GM12878 (cell line): ENCODE measurements at regions not wholly inside any gene's neighbourhood (a gene's known extent, or its start where the extent isn't known, plus 50 kb on each side); places are given as distances from the start of the nearest gene placed in this dataset.

ENCODE experiments used
- ATAC-seq: fragments of 200-7000 bp; cut with Tn5 transposase; 3 replicates; pipeline ENCODE4 v1.9.1; 2020; ENCODE audit warnings: mild to moderate bottlenecking, moderate library complexity
- BruUV-seq: library from RNA; stranded (reverse); fragments of 400-500 nt; replicated peaks from 2 replicates; lab custom pipeline; 2021; lab: Mats Ljungman, UMichigan
- CTCF ChIA-PET: fragments of 300-600 bp; sonication (Branson Sonifier 250); formaldehyde crosslinking; extraction: SDS; loops from one replicate; lab custom pipeline; 2021; ENCODE audit warnings: inconsistent platforms; lab: Yijun Ruan, JAX
- POLR2A ChIA-PET: fragments of 350-600 bp; formaldehyde crosslinking; extraction: SDS; loops from one replicate; lab custom pipeline; 2021; ENCODE audit warnings: inconsistent platforms; lab: Charles Lee
- RAD21 ChIA-PET: fragments of 300-600 bp; sonication (Branson Sonifier 250); formaldehyde crosslinking; loops from one replicate; lab custom pipeline; 2023; ENCODE audit warnings: antibody characterized with exemption; ENCODE audit not compliant: unreplicated experiment; lab: Charles Lee
- SMC1A ChIA-PET: fragments of 300-600 bp; sonication (Branson Sonifier 250); formaldehyde crosslinking; loops from one replicate; lab custom pipeline; 2023; ENCODE audit not compliant: unreplicated experiment, uncharacterized antibody; lab: Charles Lee
- DNase-seq: peaks from one replicate; pipeline ENCODE4 v3.0.0-alpha.2; 2011; ENCODE audit warnings: low read depth, low spot score
- FAIRE-seq: peaks from 3 replicates; lab custom pipeline; 2011; peaks lifted over from hg19 to GRCh38; lab: Jason Lieb, UNC
- H2AFZ ChIP-seq: 2 replicates; pipeline ENCODE4 v1.6.0; 2011; ENCODE audit warnings: low read depth, low read length, control low read depth; ENCODE audit not compliant: control insufficient read depth
- H3K27ac ChIP-seq: 2 replicates; pipeline ENCODE4 v1.5.1; 2011; ENCODE audit warnings: control low read depth; ENCODE audit not compliant: control insufficient read depth, insufficient read depth
- H3K27me3 ChIP-seq, 2 experiments: replicated peaks in 1 of 2; 2 replicates each; pipeline versions ENCODE4 v1.6.0 to v1.6.1; 2011; ENCODE audit warnings: low read length in 1 of 2; ENCODE audit not compliant: control insufficient read depth in 2 of 2, insufficient read depth in 2 of 2
- H3K36me3 ChIP-seq, 2 experiments: 2 replicates each; pipeline ENCODE4 v1.5.1; 2011; ENCODE audit warnings: low read length in 1 of 2; ENCODE audit not compliant: control insufficient read depth in 2 of 2, insufficient read depth in 2 of 2
- H3K4me1 ChIP-seq: 2 replicates; pipeline ENCODE4 v1.6.1; 2011; ENCODE audit warnings: mild to moderate bottlenecking, low read length, moderate library complexity, mixed read lengths; ENCODE audit not compliant: control insufficient read depth, insufficient read depth
- H3K4me2 ChIP-seq: 2 replicates; pipeline ENCODE4 v1.6.0; 2011; ENCODE audit warnings: control low read depth; ENCODE audit not compliant: control insufficient read depth, insufficient read depth
- H3K4me3 ChIP-seq: fragments of 200-600 bp; sonication (generic); 2 replicates; pipeline ENCODE4 v1.5.1; 2016
- H3K79me2 ChIP-seq: 2 replicates; pipeline ENCODE4 v1.6.0; 2011; ENCODE audit warnings: low read length; ENCODE audit not compliant: control insufficient read depth, insufficient read depth
- H3K9ac ChIP-seq: 2 replicates; pipeline ENCODE4 v1.8.0; 2011; ENCODE audit warnings: low read length, control low read depth, mixed read lengths; ENCODE audit not compliant: control insufficient read depth, insufficient read depth
- H3K9me3 ChIP-seq: replicated peaks from 3 replicates; pipeline ENCODE4 v1.5.1; 2011; ENCODE audit warnings: mild to moderate bottlenecking, low read length; ENCODE audit not compliant: control insufficient read depth, insufficient read depth
- H4K20me1 ChIP-seq: 2 replicates; pipeline ENCODE4 v1.6.0; 2011; ENCODE audit not compliant: control insufficient read depth, insufficient read depth
- HCFC1 ChIP-seq: fragments of 150-350 bp; IDR thresholded peaks from 2 replicates; pipeline ENCODE4 v1.6.1; 2014; ENCODE audit warnings: low read length
- MAX ChIP-seq: IDR thresholded peaks from 2 replicates; pipeline ENCODE4 v1.6.1; 2012; ENCODE audit warnings: low read depth, low read length, improper control_type of control experiment
- POLR2AphosphoS5 ChIP-seq: IDR thresholded peaks from 2 replicates; pipeline ENCODE4 v1.6.1; 2011; ENCODE audit warnings: mild to moderate bottlenecking, low read length, inconsistent platforms
- SREBF2 ChIP-seq: IDR thresholded peaks from 2 replicates; pipeline ENCODE4 v1.6.1; 2012; ENCODE audit warnings: mild to moderate bottlenecking, low read length
- ZBTB4 ChIP-seq: fragments of 450-650 bp; formaldehyde crosslinking; IDR thresholded peaks from 2 replicates; pipeline ENCODE4 v1.4.0; 2022; ENCODE audit warnings: mild to moderate bottlenecking, moderate library complexity
- ZNF622 ChIP-seq: fragments of 450-650 bp; IDR thresholded peaks from 2 replicates; pipeline ENCODE4 v1.6.1; 2017; ENCODE audit warnings: mild to moderate bottlenecking, inconsistent platforms
- WGBS: methylation state at CpG from one replicate; pipeline ENCODE4 v1.1.6; 2016; ENCODE audit warnings: low lambda C conversion rate; ENCODE audit not compliant: insufficient replicate concordance, insufficient coverage; ENCODE audit errors: missing lambda C conversion rate; 5-methylcytosine and 5-hydroxymethylcytosine counted together
- in situ Hi-C: fragments of 300-500 bp; cut with MboI; formaldehyde crosslinking; loops from 9 replicates; pipeline ENCODE4 v1.14.3; 2018; ENCODE audit warnings: mixed read lengths
- intact Hi-C: fragments of 100-400 bp; cut with micrococcal nuclease; formaldehyde crosslinking; loops from one replicate; pipeline ENCODE4 v1.14.2; 2022; ENCODE audit not compliant: unreplicated experiment

- ChIA-PET RAD21 (no interaction called here), SMC1A (no interaction called here), CTCF (no interaction called here), POLR2A (no interaction called here)
- no peak for DNase-seq
- Histone ChIP-seq H3K9ac (no peak overlapping the region), H3K4me2 (no peak overlapping the region), H3K79me2 (no peaks in the 10 kb centered on the region), H3K36me3 (no peaks in the 10 kb centered on the region), H3K4me1 (no peaks in the 10 kb centered on the region), H4K20me1 (no peaks in the 10 kb centered on the region), H3K9me3 (no peaks in the 10 kb centered on the region; the same call in 2 of the 3 replicates), H2AFZ (no peak overlapping the region), H3K27ac (no peak overlapping the region), H3K4me3 (no peak overlapping the region), H3K27me3 (no peaks in the 10 kb centered on the region)
- FAIRE-seq = no peak
- no peak for TF ChIP-seq ZBTB4 (CRISPR knock-in tag)
- no peak for TF ChIP-seq POLR2AphosphoS5
- TF ChIP-seq SREBF2 = no peak
- TF ChIP-seq ZNF622 = no peak
- no peak for TF ChIP-seq MAX
- TF ChIP-seq HCFC1 = no peak
- 51% methylated on average over 12 of the region's 12 CpGs for WGBS
- in situ Hi-C loops (no loop called here), intact Hi-C loops (no loop called here)
- ATAC-seq = no peak
- BruUV-seq = no TSS peak
Measured at GRCh38 chr22:47396105-47396504, 633.7 kb downstream of the TBC1D22A start.
